ENCODE measurements at regions not wholly inside any gene's neighbourhood (a gene's known extent, or its start where the extent isn't known, plus 50 kb on each side); places are given as distances from the start of the nearest gene placed in this dataset.

DNA sequence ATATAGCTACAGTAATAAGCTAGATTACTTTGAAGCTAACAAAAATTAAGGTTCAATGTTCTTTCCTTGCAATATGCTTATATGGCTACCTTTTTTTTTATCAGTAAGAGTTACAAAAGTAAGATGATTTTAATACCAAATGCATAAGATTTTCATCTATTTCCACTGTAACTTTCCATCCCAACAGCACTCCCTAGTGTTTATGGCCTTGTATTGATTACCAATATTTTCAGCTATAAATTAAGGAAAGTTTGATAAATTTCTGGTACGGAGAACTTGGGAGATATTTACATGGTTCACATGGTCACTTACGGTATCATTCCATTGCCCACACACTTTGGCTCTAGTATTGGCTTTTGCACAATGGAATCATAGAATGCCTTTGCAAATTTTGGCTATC is 448.9 kb upstream of the PABPC4L start:
- no peak for ATAC-seq
- no peaks in the 10 kb centered on the region for H3K36me3 Mint-ChIP-seq (ENCODE audit: low read depth)
- H3K4me1 Mint-ChIP-seq (ENCODE audit: low read depth), result no peaks in the 10 kb centered on the region
- POLR2A ChIA-PET, result no interaction called here
- intact Hi-C loops (cut with micrococcal nuclease), result no loop called here
- no peaks in the 10 kb centered on the region for H3K27me3 Mint-ChIP-seq
- no peak overlapping the region for H3K27ac Mint-ChIP-seq
- no peak overlapping the region for H3K4me3 Mint-ChIP-seq
- no peak for DNase-seq
- TF ChIP-seq, protein P1, sequence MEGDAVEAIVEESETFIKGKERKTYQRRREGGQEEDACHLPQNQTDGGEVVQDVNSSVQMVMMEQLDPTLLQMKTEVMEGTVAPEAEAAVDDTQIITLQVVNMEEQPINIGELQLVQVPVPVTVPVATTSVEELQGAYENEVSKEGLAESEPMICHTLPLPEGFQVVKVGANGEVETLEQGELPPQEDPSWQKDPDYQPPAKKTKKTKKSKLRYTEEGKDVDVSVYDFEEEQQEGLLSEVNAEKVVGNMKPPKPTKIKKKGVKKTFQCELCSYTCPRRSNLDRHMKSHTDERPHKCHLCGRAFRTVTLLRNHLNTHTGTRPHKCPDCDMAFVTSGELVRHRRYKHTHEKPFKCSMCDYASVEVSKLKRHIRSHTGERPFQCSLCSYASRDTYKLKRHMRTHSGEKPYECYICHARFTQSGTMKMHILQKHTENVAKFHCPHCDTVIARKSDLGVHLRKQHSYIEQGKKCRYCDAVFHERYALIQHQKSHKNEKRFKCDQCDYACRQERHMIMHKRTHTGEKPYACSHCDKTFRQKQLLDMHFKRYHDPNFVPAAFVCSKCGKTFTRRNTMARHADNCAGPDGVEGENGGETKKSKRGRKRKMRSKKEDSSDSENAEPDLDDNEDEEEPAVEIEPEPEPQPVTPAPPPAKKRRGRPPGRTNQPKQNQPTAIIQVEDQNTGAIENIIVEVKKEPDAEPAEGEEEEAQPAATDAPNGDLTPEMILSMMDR (IDR thresholded peaks at IDR 0.05), result no peak
- CTCF ChIA-PET, result no interaction called here
- H3K9me3 Mint-ChIP-seq, result peaks cover 3% of the 10 kb centered on the region

DNA sequence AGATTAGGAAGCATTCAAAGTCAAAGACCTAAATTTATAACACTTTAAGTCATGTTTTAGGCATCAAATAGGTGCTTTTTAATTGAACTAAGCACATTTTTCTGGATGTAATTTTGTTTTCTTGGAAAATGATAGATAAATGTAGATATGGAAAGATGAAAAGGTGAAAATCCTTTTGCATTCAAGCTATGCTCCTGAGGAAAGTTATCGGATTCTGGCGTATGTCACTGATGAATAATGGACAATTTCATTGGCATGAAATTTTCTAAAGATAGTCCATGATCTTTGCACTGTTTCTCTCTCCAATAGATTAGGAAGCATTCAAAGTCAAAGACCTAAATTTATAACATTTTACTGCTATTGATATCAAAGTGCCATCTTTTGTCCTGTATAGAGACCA is 444.2 kb upstream of the PABPC4L start:
- ChIA-PET CTCF (no interaction called here), POLR2A (no interaction called here)
- no peaks in the 10 kb centered on the region for H3K27me3 Mint-ChIP-seq
- H3K36me3 Mint-ChIP-seq (ENCODE audit: low read depth), result no peaks in the 10 kb centered on the region
- peaks cover 3% of the 10 kb centered on the region for H3K9me3 Mint-ChIP-seq
- TF ChIP-seq, protein P1 (IDR thresholded peaks at IDR 0.05), result no peak
- H3K4me3 Mint-ChIP-seq, result no peak overlapping the region
- no peaks in the 10 kb centered on the region for H3K4me1 Mint-ChIP-seq (ENCODE audit: low read depth)
- ATAC-seq (no peak), DNase-seq (no peak)
- intact Hi-C loops (cut with micrococcal nuclease), result no loop called here
- no peak overlapping the region for H3K27ac Mint-ChIP-seq

DNA sequence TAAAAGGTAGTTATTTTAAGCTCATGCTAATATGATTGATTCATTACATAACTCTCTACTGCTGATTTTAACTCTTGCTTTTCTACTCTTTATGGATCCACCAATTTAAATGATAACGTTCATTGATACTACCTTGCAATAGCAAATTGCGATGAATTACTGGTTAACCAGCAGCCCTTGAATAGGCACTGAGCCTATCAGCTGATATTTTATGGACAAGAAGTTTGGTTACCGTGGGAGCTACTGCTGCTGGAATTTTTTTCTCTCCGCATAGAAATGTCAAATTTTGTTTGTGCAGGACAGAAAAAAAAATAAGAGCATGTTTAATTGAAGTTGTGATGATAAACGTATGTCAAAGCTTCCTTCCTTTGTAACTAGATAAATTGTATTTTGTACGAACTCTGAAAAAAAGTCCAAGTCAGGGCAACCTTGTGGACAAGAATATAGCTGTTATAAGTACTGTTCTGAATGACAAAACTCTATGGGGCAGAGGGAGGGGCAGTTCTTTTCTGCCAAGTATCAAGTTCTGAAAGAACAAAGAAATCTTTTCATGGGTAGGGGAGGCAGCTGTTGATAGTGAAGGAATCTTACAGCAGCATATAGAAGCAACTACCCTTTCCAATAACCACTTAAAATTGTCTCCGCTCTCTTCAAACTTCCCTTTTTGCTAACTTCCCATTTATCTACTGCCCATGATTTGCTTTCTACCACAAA is 434.9 kb upstream of the PABPC4L start:
- Mint-ChIP-seq H3K27ac (no peak overlapping the region), H3K36me3 (ENCODE audit: low read depth) (no peaks in the 10 kb centered on the region), H3K9me3 (peaks cover 2% of the 10 kb centered on the region), H3K4me1 (ENCODE audit: low read depth) (no peaks in the 10 kb centered on the region), H3K27me3 (no peaks in the 10 kb centered on the region), H3K4me3 (no peak overlapping the region)
- POLR2A ChIA-PET, result no interaction called here
- no peak for DNase-seq
- ATAC-seq, result no peak
- TF ChIP-seq, protein P1 (IDR thresholded peaks at IDR 0.05), result no peak
- intact Hi-C loops (cut with micrococcal nuclease), result no loop called here
- CTCF ChIA-PET, result no interaction called here

DNA sequence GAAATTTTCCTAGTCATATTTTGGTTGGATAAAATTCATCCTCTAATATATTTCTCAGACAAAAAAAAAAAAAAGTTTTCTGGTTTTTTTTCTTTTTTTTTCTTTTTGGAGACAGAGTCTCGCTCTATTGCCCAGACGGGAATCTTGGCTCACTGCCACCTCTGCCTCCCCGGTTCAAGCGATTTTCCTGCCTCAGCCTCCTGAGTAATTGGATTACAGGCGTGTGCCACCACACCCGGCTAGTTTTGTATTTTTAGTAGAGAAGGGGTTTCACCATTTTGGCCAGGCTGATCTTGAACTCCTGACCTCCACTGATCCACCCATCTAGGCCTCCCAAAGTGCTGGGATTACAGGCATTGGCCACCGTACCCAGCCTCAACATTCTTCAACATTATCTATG is 432.7 kb upstream of the PABPC4L start:
- no peak overlapping the region for H3K27ac Mint-ChIP-seq
- TF ChIP-seq, protein P1 (IDR thresholded peaks at IDR 0.05), result no peak
- H3K4me3 Mint-ChIP-seq, result no peak overlapping the region
- ATAC-seq, result no peak
- no peaks in the 10 kb centered on the region for H3K27me3 Mint-ChIP-seq
- peaks cover 2% of the 10 kb centered on the region for H3K9me3 Mint-ChIP-seq
- POLR2A ChIA-PET, result no interaction called here
- intact Hi-C loops (cut with micrococcal nuclease), result no loop called here
- DNase-seq, result no peak
- no peaks in the 10 kb centered on the region for H3K4me1 Mint-ChIP-seq (ENCODE audit: low read depth)
- CTCF ChIA-PET, result no interaction called here
- no peaks in the 10 kb centered on the region for H3K36me3 Mint-ChIP-seq (ENCODE audit: low read depth)

DNA sequence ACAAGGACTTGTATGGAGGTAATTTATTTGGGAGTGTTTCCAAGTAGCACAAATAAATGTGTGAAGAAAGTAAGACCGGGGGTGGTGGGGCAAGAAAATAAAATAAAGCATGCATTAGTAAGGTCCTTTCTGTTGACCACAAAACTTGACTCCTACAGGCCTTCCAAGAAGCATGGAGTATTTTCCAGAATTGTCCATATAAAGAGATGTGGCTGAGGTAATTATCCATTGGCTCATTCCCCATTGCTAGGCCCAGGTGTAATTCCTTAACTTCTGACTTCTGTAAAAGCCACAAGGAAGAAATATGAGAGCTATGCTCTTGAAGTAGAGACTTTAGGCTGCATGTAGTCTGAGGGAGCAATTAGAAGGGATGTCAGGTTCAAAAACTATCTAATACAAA is 430.5 kb upstream of the PABPC4L start:
- H3K4me3 Mint-ChIP-seq, result no peak overlapping the region
- TF ChIP-seq, protein P1 (IDR thresholded peaks at IDR 0.05), result no peak
- CTCF ChIA-PET, result no interaction called here
- POLR2A ChIA-PET, result no interaction called here
- no peak overlapping the region for H3K27ac Mint-ChIP-seq
- no peaks in the 10 kb centered on the region for H3K36me3 Mint-ChIP-seq (ENCODE audit: low read depth)
- no peaks in the 10 kb centered on the region for H3K9me3 Mint-ChIP-seq
- H3K4me1 Mint-ChIP-seq (ENCODE audit: low read depth), result no peaks in the 10 kb centered on the region
- no peaks in the 10 kb centered on the region for H3K27me3 Mint-ChIP-seq
- ATAC-seq, result no peak
- intact Hi-C loops (cut with micrococcal nuclease), result no loop called here
- no peak for DNase-seq

All from activated CD8-positive, alpha-beta T cell treated with anti-CD3 and anti-CD28 coated beads for 36 hours (primary cell).